GM19397 (cell line): ENCODE measurements at regions not wholly inside any gene's neighbourhood (a gene's known extent, or its start where the extent isn't known, plus 50 kb on each side); places are given as distances from the start of the nearest gene placed in this dataset.

Experiments
- ATAC-seq: cut with Tn5 transposase; IDR thresholded peaks from one replicate; pipeline ENCODE4 v1.9.1; 2021; ENCODE audit warnings: mild to moderate bottlenecking, moderate library complexity; ENCODE audit not compliant: unreplicated experiment

DNA sequence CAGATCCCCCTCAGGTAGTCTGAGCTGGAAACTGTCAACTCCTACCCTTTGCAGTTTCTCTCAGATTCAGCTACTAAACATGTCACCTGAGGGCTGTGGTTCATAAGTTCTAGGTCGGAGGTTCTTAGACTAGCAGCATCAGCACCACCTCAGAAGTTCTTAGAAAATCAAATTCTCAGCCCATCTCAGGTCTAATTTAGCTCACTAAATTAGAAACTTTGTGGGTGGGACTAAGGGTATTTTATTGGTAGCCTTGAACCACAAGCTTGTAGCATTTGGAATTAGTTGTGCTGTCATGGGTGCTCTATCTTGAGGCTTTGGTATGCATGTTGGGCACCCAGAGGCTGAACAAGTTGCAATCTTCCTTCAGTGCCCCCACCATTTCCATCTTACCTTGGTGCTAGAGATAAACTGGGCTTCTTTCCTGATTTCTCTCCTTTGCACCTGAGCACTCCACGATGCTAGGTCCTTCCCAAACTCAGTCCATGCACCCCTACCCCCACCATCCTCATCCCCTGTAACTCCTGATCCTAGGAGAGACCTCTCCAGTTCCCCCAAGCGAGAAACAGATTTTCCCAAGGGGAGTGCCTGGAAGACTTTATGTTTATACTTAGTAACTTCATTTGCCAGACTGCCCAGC is 54.2 kb downstream of the S1PR1 start:
- no peak for ATAC-seq

- no peak for ATAC-seq
Measured at GRCh38 chr1:101291562-101292380, 55.0 kb downstream of the S1PR1 start.

GRCh38 chr1:101293461-101294051 is 56.7 kb downstream of the S1PR1 start:
- ATAC-seq: peak; percentile 64

GRCh38 chr1:101295209-101295608 is 58.4 kb downstream of the S1PR1 start:
- ATAC-seq: no peak

DNA sequence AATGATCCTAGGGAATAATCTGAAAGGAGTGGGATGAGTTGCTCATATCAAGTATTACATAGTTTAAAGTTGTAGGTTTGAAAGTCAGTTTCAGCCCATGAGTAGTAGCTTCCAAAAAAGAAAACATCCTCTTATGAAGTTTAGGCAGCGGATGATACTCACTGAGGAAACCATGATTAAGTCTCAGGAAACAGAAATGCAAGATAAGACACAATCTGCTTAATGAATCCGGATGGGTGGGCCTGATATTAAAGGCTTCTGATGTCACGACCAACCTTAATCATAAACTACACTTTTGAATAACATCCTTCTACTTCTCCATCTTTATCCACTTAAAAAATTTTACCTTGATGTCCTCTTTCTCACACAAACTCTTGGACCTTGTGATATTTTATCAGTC is 61.8 kb downstream of the S1PR1 start:
- no peak for ATAC-seq

GRCh38 chr1:101299141-101299540 is 62.3 kb downstream of the S1PR1 start:
- no peak for ATAC-seq

DNA sequence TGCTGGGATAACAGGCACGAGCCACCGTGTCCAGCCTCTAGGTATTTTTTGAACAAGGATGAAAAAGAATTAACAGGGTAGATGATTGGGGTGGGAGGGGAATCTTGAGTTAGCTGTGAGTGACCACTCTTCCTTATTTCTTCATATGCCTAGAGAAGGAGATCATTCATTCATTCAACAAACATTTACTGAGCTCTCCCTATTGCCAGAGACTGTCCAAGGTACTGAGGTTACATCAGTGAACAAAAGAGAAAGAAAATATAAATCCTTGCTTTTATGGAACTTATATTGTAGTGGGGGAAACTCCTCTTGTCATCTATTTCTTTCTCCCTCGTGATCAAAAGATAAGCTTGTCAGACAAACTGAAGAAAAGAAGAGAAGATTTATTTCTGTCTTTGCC is 62.9 kb downstream of the S1PR1 start:
- no peak for ATAC-seq

DNA sequence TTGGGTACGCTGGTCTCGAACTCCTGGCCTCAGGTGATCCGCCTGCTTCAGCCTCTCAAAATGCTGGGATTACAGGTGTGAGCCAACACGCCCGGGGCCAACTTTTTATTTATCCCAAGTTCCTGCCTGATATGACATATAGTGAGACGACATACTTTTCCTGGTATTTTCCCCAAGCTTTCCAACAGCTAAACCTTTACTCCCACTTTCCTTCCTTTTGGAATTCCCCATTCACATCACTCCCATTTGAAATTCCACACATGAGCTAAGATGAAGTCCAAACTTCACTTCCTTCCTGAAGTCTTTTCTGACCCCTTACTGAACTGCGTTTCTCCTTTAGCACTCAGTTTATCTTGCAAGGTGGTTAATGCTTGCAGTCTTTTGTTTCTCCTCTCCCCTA is 64.1 kb downstream of the S1PR1 start:
- no peak for ATAC-seq

DNA sequence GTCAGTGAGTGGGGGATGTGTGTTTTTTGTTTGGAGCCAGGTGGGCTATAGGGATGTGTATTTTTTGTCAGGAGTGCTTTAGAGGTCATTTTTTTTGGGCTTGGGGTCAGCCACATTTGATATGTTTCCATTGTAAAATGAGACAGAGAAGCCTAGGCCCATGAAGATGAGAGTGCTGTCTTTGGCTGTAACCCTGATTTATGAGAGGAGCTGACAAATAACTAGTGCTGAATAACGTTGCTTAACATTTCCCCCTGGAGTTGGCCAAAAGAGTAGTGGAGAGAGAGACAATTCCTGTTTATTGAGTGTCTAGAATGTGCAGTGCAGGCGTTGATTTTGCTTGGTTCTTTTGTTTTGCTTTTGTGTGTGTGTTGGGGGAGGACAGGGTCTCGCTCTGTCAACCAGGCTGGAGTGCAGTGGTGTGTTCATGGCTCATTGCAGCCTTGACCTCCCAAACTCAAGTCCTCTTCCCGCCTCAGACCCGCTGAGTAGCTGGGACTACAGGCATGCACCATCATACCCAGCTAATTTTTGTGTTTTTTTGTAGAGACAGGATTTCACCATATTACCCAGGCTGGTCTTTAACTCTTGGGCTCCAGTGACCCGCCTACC is 64.7 kb downstream of the S1PR1 start:
- ATAC-seq: no peak

DNA sequence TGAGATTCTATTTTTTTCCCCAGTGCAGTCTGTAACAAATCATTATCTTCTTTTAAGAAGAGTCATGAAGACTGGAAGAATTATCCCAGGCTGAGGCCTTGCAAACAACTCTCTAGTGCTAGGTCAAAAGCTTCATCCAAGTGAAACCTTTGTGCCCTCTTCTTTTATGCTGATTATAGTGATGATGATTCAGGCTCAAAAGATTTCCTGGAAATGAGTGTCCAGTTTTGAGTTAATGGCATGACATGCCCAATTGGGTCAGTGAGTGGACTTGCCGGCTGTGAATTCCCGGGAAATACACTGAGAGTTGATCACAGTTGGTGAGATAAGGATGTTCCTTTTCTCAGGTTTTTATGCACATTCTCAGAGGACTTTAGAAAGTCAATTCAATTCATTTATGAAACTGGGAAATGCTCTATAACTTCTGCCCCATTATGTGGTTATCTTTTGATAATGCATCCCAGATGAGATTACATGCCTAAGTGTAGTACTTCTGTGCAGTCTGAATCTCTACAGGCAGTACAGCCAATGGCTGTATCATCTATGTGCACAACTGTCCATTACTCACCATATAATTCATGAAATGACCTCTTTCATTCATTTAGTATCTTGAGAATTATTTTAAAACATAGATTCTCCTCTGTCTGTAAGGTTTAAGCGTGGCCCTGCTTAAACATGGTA is 66.2 kb downstream of the S1PR1 start:
- no peak for ATAC-seq

- no peak for ATAC-seq
Measured at GRCh38 chr1:101307985-101308689, 71.3 kb downstream of the S1PR1 start.

DNA sequence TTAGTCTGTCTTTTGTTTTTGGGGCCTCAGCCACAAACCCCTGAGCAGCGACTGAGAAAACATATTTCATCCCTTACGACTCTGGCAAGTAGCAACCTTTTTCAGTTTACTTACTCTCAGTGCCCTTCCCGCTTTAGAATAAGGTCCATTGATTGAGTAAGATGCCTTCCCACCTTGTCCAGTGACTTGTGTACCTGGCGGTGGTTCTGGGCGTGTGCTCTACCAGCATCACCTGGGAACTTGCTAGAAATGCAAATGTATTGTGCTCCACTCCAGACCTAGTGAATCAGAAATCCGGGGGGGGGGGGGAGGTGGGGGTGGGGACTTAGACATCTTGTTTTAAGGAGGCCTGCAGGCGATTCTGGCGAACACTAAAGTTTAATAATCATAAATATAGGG is 72.1 kb downstream of the S1PR1 start:
- ATAC-seq: no peak

DNA sequence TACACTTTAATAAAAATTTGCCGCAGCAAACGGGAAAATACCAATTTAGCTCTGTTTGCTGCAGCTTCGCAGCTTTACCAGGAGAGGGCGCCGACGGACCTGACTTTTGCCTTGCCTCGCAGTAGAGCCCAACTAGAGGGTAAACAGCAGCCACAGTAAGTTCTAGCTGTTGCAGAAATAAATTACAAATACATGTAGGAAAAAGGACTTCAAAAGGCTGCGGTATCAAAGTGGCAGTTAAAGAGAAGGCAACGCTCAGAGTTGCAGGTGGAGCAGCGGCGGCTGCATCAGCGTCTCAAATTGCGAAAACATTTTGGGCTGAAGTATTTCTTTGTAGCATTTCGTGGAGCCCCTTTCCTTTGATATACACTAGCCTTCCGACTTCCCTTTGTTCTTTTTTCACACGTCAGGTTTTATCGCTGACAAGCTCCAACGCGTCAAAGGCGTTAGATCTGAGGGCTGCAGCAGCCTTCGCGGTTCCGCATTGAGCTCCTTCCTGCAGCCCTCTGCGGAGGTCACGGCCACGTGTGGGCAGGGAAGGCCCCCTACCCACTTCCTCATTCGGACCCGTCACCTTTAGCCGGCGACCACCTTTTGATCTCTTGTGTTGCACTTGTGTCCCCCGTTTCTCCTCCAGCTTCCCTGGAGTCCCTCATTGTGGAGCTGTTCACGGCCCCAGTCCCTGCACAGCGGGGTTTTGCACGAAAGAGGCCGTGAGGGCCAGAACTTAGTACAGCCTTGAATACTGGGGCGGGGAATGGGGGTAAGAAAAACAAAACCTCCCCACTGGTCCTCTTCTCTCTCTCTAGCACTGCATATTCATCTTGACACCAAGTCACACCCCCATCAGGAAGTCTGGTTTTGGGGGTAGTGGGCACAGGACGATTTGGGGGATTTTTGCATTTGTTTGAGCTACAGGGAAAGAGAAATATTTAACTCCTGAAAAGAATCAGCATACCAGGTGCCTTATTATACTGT is 72.8 kb downstream of the S1PR1 start:
- ATAC-seq: peak; percentile 54

- no peak for ATAC-seq
Measured at GRCh38 chr1:101310506-101310905, 73.7 kb downstream of the S1PR1 start.

DNA sequence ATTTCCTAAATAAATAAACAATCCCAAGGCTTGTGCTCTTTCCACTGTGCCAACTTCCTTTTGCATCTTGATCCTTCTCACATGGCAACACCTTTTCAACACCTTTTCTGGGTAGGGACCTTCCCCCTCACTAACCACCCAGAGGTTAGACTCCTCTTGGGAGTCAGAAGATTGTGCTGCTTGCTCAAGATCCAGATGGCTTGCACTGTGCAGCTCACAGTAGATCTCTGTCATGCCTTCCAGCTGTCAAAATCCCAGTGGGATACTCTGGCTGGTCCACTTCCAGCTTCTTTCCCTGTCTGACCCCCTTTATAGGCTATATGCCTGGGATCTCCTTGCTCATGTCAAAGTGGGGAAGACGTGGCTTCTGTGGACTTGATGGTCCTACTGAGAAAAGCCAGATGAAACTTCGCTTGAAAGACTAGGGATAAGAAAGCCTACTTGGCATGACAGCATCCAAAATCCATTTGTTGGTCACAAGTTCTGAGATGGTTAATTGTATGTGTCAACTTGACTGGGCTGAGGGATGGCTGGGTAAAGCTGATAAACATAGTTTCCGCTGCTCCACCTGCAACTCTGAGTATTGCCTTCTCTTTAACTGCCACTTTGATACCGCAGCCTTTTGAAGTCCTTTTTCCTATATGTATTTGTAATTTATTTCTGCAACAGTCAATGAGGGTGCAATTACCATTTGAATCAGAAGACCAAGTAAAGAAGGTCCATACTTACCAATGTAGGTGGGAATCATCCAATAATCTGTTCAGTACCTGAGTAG is 74.5 kb downstream of the S1PR1 start:
- no peak for ATAC-seq

DNA sequence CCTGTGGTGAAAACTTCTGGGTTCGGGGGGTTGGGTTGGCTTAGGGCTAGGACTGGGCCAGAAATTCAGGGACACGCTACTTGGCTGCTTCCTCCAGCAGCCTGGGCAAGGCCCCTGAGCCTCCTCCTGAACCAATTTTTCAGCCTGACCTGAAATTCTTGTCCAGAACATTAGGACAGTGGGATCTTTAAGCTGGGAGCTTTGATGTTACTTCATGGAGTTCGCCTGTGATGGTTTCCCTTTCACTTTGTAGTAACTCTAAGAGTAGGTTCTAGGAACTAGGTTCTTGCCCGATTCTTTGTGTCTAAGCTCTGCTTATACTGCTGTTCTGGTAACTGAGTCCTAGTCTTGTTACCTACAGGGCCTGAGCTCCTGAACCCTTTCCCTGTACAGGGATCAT is 75.3 kb downstream of the S1PR1 start:
- ATAC-seq: no peak

DNA sequence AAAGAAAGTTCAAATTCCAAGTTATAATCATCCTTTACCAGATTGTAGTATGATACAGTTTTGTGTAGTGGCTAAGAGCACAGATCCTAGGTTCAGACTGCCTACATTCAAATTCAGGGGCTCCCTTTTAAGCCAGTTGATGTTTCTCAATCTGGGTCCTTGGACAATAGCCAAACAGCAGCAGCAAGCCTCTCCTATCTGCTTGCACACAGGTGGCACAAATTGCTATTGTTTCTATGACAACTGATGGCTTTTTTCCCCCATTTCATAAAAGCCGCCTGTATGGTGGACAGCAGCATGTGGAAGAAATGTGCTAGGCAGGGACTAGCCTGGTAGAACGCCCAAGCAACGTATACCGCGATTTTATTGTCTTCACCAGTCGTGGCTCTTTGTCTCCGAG is 76.5 kb downstream of the S1PR1 start:
- no peak for ATAC-seq

DNA sequence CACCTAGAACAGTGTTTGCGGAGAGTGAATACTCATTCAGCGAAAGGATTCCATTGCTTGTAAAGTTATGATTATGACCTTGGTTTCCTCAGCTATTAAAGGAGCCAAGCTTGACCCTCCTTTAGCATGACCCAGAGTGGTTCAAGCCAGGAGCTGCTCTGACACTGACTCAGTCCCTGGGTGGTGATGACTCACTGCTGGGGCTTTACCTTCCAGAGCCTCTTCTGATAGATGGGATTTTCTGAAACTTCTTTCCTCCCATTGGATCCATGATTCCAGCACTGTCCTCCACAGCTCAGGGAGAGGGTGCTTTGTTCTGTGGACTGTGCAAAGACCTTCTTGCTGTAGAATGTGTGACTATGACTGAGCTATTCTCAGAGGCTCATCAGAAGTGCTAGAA is 77.4 kb downstream of the S1PR1 start:
- peak; percentile 27 for ATAC-seq

DNA sequence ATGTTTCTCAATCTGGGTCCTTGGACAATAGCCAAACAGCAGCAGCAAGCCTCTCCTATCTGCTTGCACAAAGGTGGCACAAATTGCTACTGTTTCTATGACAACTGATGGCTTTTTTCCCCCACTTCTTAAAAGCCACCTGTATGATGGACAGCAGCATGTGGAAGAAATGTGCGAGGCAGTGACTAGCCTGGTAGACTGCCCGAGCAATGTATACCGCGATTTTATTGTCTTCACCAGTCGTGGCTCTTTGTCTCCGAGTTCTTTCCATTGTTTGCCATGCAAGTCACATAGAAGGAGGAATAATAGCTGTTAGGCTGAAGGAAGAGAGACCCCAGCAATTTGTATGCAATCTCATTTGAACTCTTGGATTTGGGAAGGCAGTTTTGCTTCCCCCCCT is 79.4 kb downstream of the S1PR1 start:
- no peak for ATAC-seq
